Astrocyte of the spinal cord (primary cell): ENCODE measurements at regions not wholly inside any gene's neighbourhood (a gene's known extent, or its start where the extent isn't known, plus 50 kb on each side); places are given as distances from the start of the nearest gene placed in this dataset.

Experiments
- DNase-seq: peaks from one replicate; pipeline ENCODE4 v3.0.0; 2011; ENCODE audit warnings: low read depth, low spot score
- H3K4me3 ChIP-seq: 2 replicates; pipeline ENCODE4 v1.5.1; 2011; ENCODE audit warnings: low read depth, mild to moderate bottlenecking, low read length, moderate library complexity
- in situ Hi-C: cut with HindIII; loops from 2 replicates; pipeline ENCODE4 v1.10.0; 2017; ENCODE audit warnings: low sequenced_read_pairs
- TF ChIP-seq, protein P1 (sequence below): IDR thresholded peaks from 2 replicates; pipeline ENCODE4 v1.5.1; 2012; ENCODE audit warnings: low read depth, mild to moderate bottlenecking, low read length, inconsistent platforms

DNA sequence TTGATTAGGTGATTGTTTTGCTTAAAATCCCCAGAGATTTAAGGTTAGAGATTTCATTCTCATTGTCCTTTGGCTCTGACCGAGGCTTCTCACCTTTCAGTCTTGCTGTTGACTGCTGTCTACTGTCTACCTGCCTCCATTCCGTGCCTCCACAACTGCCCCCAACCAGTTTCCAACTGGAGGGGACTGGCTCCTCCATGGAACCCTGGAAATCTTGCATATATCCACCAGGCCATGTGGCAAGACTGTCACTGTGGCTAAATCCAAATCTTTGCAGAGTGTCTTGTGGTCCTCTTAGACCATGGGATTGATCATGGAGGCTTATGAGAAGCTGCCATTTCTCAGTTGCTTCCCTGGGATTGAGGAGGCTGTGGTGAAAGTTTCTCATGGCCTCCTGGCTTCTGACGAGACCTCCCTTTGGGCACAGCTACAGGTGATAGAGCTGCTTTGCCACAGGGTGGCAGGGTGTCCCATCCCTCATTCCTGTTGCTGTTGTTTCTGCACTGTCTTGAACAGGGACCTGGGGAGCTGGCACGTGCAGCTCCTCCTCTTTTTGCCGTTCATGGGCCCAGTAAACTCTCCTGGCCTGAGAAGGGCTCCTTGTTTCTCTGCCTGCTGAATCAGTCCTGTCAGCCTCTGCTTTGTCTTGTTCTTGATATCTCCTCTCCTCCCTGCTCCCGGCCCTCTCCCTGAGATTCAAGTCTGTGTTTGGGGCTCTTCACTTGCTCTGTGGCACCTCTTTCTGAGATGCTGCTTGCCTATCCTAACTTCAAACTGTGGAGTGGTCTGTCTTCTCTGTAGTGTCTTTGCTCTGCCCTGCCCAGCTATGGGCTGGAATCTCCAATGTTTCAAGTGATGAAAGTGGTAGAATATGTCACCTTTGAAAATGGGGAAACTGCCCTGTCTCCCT, 63.6 kb upstream of the IGFBP3 start:
- DNase-seq: no peak
- TF ChIP-seq, protein P1, sequence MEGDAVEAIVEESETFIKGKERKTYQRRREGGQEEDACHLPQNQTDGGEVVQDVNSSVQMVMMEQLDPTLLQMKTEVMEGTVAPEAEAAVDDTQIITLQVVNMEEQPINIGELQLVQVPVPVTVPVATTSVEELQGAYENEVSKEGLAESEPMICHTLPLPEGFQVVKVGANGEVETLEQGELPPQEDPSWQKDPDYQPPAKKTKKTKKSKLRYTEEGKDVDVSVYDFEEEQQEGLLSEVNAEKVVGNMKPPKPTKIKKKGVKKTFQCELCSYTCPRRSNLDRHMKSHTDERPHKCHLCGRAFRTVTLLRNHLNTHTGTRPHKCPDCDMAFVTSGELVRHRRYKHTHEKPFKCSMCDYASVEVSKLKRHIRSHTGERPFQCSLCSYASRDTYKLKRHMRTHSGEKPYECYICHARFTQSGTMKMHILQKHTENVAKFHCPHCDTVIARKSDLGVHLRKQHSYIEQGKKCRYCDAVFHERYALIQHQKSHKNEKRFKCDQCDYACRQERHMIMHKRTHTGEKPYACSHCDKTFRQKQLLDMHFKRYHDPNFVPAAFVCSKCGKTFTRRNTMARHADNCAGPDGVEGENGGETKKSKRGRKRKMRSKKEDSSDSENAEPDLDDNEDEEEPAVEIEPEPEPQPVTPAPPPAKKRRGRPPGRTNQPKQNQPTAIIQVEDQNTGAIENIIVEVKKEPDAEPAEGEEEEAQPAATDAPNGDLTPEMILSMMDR: no peak
- in situ Hi-C loops: no loop called here
- no peak overlapping the region for H3K4me3 ChIP-seq

DNA sequence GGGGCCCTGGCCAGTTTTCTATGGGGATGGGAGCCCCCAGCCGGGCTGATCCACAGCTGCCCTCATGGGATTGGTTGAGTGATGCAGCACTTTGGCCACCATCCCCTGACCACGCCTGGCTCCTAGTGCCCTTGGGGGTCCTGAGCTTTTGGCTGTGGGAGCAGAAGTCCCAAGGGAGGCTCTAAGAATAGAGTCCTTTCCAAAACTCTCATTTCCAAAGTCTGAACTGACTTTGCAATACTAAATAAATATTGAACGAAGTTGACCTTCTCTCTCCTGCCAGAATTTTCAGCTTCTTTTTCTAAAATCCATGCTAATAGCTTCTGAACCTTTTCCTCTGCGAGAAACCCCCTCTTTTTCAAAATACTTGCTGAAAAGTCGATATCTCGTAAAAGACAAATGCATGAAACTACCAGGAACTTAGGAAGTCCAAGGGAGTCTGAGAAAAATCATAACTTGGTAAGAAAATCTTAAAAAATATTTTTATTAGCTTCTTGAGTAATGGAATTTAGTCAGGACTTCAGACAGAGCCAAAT, 62.7 kb upstream of the IGFBP3 start:
- TF ChIP-seq, protein P1: no peak
- DNase-seq: no peak
- H3K4me3 ChIP-seq: no peak overlapping the region
- in situ Hi-C loops: no loop called here

GRCh38 chr7:45982907-45983719, 62.0 kb upstream of the IGFBP3 start:
- in situ Hi-C loops: no loop called here
- TF ChIP-seq, protein P1: no peak
- DNase-seq: no peak
- no peak overlapping the region for H3K4me3 ChIP-seq

GRCh38 chr7:45982132-45982531, 61.1 kb upstream of the IGFBP3 start:
- TF ChIP-seq, protein P1: no peak
- in situ Hi-C loops: no loop called here
- DNase-seq: no peak

DNA sequence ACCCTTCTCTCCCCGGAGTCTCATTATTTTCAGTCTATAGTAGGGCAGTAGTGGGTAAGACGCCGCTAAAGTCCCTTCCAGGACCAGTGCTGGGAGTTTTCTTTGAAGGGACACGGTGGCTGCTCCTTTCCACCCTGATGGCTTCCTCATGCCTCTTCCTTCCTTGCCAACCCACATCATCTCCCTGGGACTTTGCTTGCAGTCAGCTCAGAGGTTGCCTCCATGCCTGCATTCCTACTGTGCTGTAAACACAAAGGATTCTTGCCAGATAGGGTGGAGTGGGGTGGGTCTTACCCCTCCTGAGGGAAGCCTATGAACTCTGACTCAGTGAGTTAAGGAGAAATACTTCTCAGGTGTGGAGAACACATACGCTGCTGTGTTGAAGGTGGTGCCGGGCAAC, 59.9 kb upstream of the IGFBP3 start:
- no peak for DNase-seq
- in situ Hi-C loops: no loop called here
- no peak overlapping the region for H3K4me3 ChIP-seq
- TF ChIP-seq, protein P1: no peak

More at GRCh38 chr7:45982132-45982531, 61.1 kb upstream of the IGFBP3 start:
- H3K4me3 ChIP-seq: no peak overlapping the region

DNA sequence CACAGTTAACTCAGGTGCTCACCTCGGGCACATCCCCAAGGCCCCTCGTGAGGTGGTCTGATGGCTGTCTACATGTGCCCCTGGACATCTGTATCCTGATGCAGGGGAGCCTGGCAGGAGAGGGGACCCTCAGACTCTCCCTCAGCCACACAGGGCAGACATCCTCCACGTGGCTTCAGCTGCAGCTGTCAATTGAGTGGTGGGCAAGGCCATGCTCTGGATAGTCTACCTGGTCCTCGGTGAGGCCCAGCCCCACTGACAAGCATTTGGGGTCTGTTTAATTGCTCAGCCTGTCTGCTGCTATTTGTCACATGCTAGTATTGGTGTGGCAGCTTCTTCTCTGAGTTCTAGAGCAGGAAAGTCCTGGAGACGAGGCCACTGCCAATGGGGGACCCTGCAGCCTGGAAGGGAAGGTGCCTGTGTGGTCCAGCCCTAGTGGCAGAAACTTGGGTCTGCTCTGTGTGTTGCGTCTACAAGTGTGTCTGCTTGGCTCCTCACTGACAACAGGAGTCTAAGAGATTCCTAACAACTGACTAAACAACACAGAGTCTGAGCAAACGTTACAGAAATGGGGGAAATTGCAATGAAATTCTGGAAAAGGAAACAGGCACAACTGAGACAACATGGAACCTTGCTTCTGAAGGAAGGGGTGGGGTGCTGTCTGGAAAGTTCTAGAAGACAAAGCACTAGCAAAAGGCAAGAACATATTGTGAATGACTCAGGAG, 59.3 kb upstream of the IGFBP3 start:
- TF ChIP-seq, protein P1: peak; percentile 11
- H3K4me3 ChIP-seq: no peak overlapping the region
- in situ Hi-C loops: no loop called here
- DNase-seq: peak; percentile 53
